Peyer's patch (tissue), 4 donors: ENCODE measurements at regions not wholly inside any gene's neighbourhood (a gene's known extent, or its start where the extent isn't known, plus 50 kb on each side); places are given as distances from the start of the nearest gene placed in this dataset.

Source experiments
- DNase-seq, 3 donors: peaks; one replicate each; pipeline ENCODE4 v3.0.0-alpha.2; 2017 to 2019
- H3K27ac ChIP-seq, 4 donors: fragments of 200-600 bp; sonication (generic); one replicate each; pipeline ENCODE4 v1.5.1; 2016 to 2019
- H3K27me3 ChIP-seq, 2 donors: fragments of 200-600 bp; sonication (generic); one replicate each; pipeline ENCODE4 v1.5.1; 2019
- H3K36me3 ChIP-seq, 3 donors: fragments of 200-600 bp; sonication (generic); one replicate each; pipeline ENCODE4 v1.5.1; 2016 to 2019
- H3K4me1 ChIP-seq, 4 donors: fragments of 200-600 bp; sonication (generic); one replicate each; pipeline ENCODE4 v1.5.1; 2016 to 2019
- H3K4me3 ChIP-seq, 4 donors: fragments of 200-600 bp; sonication (generic); 1 replicate in 3 of 4; 2 replicates in 1 of 4; pipeline ENCODE4 v1.5.1; 2016 to 2019; ENCODE audit warnings: mild to moderate bottlenecking in 1 of 4
- H3K9me3 ChIP-seq, 4 donors: fragments of 200-600 bp; sonication (generic); one replicate each; pipeline ENCODE4 v1.5.1; 2016 to 2019; ENCODE audit warnings: mild to moderate bottlenecking in 1 of 4
- CTCF ChIP-seq, 6 experiments: fragments of 450-650 bp in 4 of 6; fragments of 200-600 bp in 2 of 6; sonication (generic) in 1 of 6; IDR thresholded peaks; one replicate each; pipeline ENCODE4 v1.5.1; 2017 to 2019; ENCODE audit warnings: antibody characterized with exemption in 6 of 6, mild to moderate bottlenecking in 3 of 6, moderate library complexity in 1 of 6
- POLR2A ChIP-seq, 2 donors: fragments of 450-650 bp; IDR thresholded peaks; one replicate each; pipeline ENCODE4 v1.5.1; 2017; ENCODE audit warnings: antibody characterized with exemption in 2 of 2, mild to moderate bottlenecking in 2 of 2, moderate library complexity in 2 of 2

DNA sequence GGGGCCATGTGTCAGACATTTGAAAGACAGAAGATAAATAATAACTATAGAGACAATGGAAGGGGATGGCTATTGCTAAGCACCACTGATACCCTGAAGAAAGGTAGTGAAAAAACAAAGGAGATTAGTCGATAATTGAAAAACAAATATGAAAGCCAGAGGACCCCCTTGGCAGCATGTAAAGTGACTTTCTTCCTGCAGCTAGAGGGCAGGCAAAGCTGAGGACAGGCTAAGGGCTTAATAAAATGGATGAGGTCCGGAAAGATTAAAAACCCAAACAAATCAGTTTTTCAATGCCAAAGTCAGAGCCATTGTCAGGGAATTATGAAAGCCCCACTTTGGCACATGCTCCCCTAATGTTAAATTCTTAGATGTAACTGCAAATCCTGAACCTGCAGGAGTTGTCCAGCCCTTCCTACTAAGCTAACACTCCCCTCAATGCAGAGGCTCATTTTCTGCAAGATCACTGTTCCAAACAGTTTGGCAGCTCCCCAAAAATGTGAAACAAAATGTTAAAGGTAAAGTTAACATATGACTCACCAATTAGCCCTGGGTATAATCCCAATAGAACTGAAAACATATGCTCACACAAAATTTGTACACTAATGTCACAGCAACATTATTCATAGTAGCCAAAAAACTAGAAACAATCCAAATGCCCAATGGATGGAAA is 1177.9 kb downstream of the GRIK2 start:
- no peak for TF ChIP-seq POLR2A (IDR thresholded peaks at IDR 0.05)
- no peak for TF ChIP-seq CTCF (IDR thresholded peaks at IDR 0.05)
- DNase-seq = no peak
- H3K36me3 ChIP-seq = no peaks in the 10 kb centered on the region
- no peaks in the 10 kb centered on the region for H3K4me1 ChIP-seq
- H3K4me3 ChIP-seq = no peak overlapping the region
- no peak overlapping the region for H3K27ac ChIP-seq
- H3K9me3 ChIP-seq = no peaks in the 10 kb centered on the region
- no peaks in the 10 kb centered on the region for H3K27me3 ChIP-seq

- TF ChIP-seq CTCF (IDR thresholded peaks at IDR 0.05) (no peak), POLR2A (IDR thresholded peaks at IDR 0.05) (no peak)
- Histone ChIP-seq H3K27ac (no peak overlapping the region), H3K9me3 (no peaks in the 10 kb centered on the region), H3K4me1 (no peaks in the 10 kb centered on the region), H3K4me3 (no peak overlapping the region), H3K27me3 (no peaks in the 10 kb centered on the region), H3K36me3 (no peaks in the 10 kb centered on the region)
- no peak for DNase-seq
These were observed 1169.2 kb downstream of the GRIK2 start for GRCh38 chr6:102562713-102563112.

- Histone ChIP-seq H3K4me1 (no peaks in the 10 kb centered on the region), H3K27ac (no peak overlapping the region), H3K27me3 (no peaks in the 10 kb centered on the region), H3K36me3 (no peaks in the 10 kb centered on the region), H3K9me3 (no peaks in the 10 kb centered on the region), H3K4me3 (no peak overlapping the region)
- DNase-seq = no peak
- no peak for TF ChIP-seq POLR2A (IDR thresholded peaks at IDR 0.05)
- TF ChIP-seq CTCF (IDR thresholded peaks at IDR 0.05) = no peak
These were observed 1159.7 kb downstream of the GRIK2 start for GRCh38 chr6:102553214-102553613.

GRCh38 chr6:102549221-102549874 is 1155.8 kb downstream of the GRIK2 start:
- no peaks in the 10 kb centered on the region for H3K36me3 ChIP-seq
- no peak overlapping the region for H3K4me3 ChIP-seq
- H3K27me3 ChIP-seq = no peaks in the 10 kb centered on the region
- no peak overlapping the region for H3K27ac ChIP-seq
- no peaks in the 10 kb centered on the region for H3K9me3 ChIP-seq
- no peak for DNase-seq
- H3K4me1 ChIP-seq = no peaks in the 10 kb centered on the region
- TF ChIP-seq CTCF (IDR thresholded peaks at IDR 0.05) = no peak
- TF ChIP-seq POLR2A (IDR thresholded peaks at IDR 0.05) = no peak

DNA sequence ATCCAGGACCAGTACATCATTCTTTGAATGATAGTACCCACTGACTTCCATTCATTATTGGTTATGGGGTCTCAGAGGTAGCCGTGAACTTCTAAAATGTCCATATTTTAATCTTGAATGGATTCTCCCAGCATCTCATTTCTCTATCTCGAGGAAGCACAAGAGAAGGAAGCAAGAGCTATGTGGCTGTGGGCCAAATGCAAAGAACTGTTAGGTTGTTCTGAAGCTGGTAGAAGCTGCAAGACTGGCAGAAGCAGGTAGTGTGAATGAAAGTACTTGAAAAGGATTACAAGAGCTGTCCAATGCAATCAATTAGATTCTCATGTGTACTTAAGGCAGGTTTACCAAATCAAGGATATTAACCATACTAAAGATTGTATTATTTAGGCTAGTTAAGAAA is 1131.8 kb downstream of the GRIK2 start:
- Histone ChIP-seq H3K27ac (no peak overlapping the region), H3K36me3 (no peaks in the 10 kb centered on the region), H3K9me3 (no peaks in the 10 kb centered on the region), H3K4me1 (no peaks in the 10 kb centered on the region), H3K27me3 (no peaks in the 10 kb centered on the region), H3K4me3 (no peak overlapping the region)
- TF ChIP-seq POLR2A (IDR thresholded peaks at IDR 0.05) = no peak
- no peak for TF ChIP-seq CTCF (IDR thresholded peaks at IDR 0.05)
- no peak for DNase-seq
